GM15510 (cell line): ENCODE measurements at regions not wholly inside any gene's neighbourhood (a gene's known extent, or its start where the extent isn't known, plus 50 kb on each side); places are given as distances from the start of the nearest gene placed in this dataset.

Source experiments
- POLR2A ChIP-seq: IDR thresholded peaks from 3 replicates; pipeline ENCODE4 v1.6.1; 2011; ENCODE audit warnings: borderline replicate concordance; ENCODE audit not compliant: insufficient read length; ENCODE audit errors: extremely low read depth

- TF ChIP-seq POLR2A, result no peak
Measured at GRCh38 chr19:28644169-28644775, 568.7 kb downstream of the UQCRFS1 start.

GRCh38 chr19:28642787-28643683, 569.9 kb downstream of the UQCRFS1 start:
- TF ChIP-seq POLR2A, result no peak

GRCh38 chr19:28641395-28641794, 571.6 kb downstream of the UQCRFS1 start:
- TF ChIP-seq POLR2A, result no peak

GRCh38 chr19:28640506-28640905, 572.4 kb downstream of the UQCRFS1 start:
- no peak for TF ChIP-seq POLR2A

- no peak for TF ChIP-seq POLR2A
Measured at GRCh38 chr19:28638445-28638844, 574.5 kb downstream of the UQCRFS1 start.

GRCh38 chr19:28636706-28637105, 576.2 kb downstream of the UQCRFS1 start:
- TF ChIP-seq POLR2A, result no peak

- no peak for TF ChIP-seq POLR2A
Measured at GRCh38 chr19:28636016-28636629, 576.8 kb downstream of the UQCRFS1 start.

GRCh38 chr19:28634837-28635236, 578.1 kb downstream of the UQCRFS1 start:
- TF ChIP-seq POLR2A, result no peak

- TF ChIP-seq POLR2A, result no peak
Measured at GRCh38 chr19:28634019-28634328, 579.0 kb downstream of the UQCRFS1 start.

- no peak for TF ChIP-seq POLR2A
Measured at GRCh38 chr19:28633319-28634018, 579.5 kb downstream of the UQCRFS1 start.

GRCh38 chr19:28632371-28633080, 580.4 kb downstream of the UQCRFS1 start:
- no peak for TF ChIP-seq POLR2A

- TF ChIP-seq POLR2A, result no peak
Measured at GRCh38 chr19:28631961-28632360, 581.0 kb downstream of the UQCRFS1 start.

- TF ChIP-seq POLR2A, result no peak
Measured at GRCh38 chr19:28627669-28628068, 585.3 kb downstream of the UQCRFS1 start.

- TF ChIP-seq POLR2A, result no peak
Measured at GRCh38 chr19:28619816-28620429, 593.0 kb downstream of the UQCRFS1 start.
